Left ventricle myocardium inferior (tissue), 1 donor: ENCODE measurements at regions not wholly inside any gene's neighbourhood (a gene's known extent, or its start where the extent isn't known, plus 50 kb on each side); places are given as distances from the start of the nearest gene placed in this dataset.

Experiments
- DNase-seq: peaks from one replicate; pipeline ENCODE4 v3.0.0-alpha.2; 2020
- H3K27ac ChIP-seq: fragments of 200-600 bp; replicated peaks from 2 replicates; pipeline ENCODE4 v1.8.0; 2021
- H3K27me3 ChIP-seq: fragments of 200-600 bp; 2 replicates; pipeline ENCODE4 v1.8.0; 2021; ENCODE audit warnings: low read depth
- H3K36me3 ChIP-seq: fragments of 200-600 bp; 2 replicates; pipeline ENCODE4 v1.8.0; 2021
- H3K4me1 ChIP-seq: fragments of 200-600 bp; 2 replicates; pipeline ENCODE4 v1.8.0; 2021
- H3K4me3 ChIP-seq: fragments of 200-600 bp; 2 replicates; pipeline ENCODE4 v1.8.0; 2021; ENCODE audit warnings: mild to moderate bottlenecking, moderate library complexity
- H3K9me3 ChIP-seq: fragments of 200-600 bp; replicated peaks from 2 replicates; pipeline ENCODE4 v1.8.0; 2021
- intact Hi-C: fragments of 100-400 bp; cut with micrococcal nuclease; formaldehyde crosslinking; loops from one replicate; pipeline ENCODE4 v1.11.0; 2022
- TF ChIP-seq, protein P1 (sequence below): fragments of 200-600 bp; IDR thresholded peaks from 2 replicates; pipeline ENCODE4 v1.8.0; 2021; ENCODE audit warnings: antibody characterized with exemption, mild to moderate bottlenecking, borderline replicate concordance
- donor health status: DM: no; HTN: yes; CAD: no; lungs with severe emphysema.

DNA sequence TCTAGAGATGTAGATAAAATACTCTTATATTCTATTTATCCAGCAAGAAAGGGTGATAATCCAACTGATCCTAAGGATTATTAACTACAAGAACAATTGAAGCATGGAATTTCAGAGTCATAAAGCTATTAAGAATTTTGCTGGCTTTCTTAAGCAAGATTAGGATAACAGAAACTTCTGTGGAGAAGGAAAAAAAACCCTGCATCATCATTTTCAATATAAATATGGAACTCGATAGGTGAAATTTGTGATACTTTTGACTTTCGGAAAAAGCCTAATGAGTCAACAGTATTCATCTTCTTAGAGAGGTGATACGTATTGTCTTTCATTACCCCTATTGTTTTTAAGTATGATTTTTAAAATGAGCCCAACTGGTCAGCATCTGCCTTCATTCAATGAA, 593.3 kb downstream of the CPS1 start:
- intact Hi-C loops, result no loop called here

DNA sequence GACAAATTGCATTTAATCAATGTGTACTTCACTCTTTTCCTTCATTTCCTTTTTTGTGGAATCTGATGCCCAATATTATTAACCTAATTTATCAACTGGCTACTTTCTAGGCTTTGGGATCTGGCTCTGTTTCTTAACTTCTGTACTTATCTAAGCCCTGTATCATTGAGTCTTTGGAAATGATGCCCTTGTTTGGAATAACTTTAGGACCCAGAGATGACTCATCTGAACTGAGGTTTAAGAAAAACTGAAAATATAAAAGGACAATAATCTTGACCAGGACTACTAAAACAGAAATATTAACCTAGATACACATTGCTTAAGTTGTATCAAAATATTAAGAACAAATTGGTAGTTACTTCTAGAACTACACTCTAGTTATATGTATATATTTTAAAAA, 600.8 kb downstream of the CPS1 start:
- Histone ChIP-seq H3K27me3 (no peaks in the 10 kb centered on the region), H3K4me3 (no peak overlapping the region), H3K36me3 (no peaks in the 10 kb centered on the region), H3K27ac (no peak overlapping the region), H3K4me1 (no peaks in the 10 kb centered on the region), H3K9me3 (no peaks in the 10 kb centered on the region)
- intact Hi-C loops, result no loop called here
- TF ChIP-seq, protein P1, sequence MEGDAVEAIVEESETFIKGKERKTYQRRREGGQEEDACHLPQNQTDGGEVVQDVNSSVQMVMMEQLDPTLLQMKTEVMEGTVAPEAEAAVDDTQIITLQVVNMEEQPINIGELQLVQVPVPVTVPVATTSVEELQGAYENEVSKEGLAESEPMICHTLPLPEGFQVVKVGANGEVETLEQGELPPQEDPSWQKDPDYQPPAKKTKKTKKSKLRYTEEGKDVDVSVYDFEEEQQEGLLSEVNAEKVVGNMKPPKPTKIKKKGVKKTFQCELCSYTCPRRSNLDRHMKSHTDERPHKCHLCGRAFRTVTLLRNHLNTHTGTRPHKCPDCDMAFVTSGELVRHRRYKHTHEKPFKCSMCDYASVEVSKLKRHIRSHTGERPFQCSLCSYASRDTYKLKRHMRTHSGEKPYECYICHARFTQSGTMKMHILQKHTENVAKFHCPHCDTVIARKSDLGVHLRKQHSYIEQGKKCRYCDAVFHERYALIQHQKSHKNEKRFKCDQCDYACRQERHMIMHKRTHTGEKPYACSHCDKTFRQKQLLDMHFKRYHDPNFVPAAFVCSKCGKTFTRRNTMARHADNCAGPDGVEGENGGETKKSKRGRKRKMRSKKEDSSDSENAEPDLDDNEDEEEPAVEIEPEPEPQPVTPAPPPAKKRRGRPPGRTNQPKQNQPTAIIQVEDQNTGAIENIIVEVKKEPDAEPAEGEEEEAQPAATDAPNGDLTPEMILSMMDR, result no peak
- DNase-seq, result no peak

More for the DNA sequence above, 593.3 kb downstream of the CPS1 start:
- no peak for DNase-seq
- Histone ChIP-seq H3K4me1 (no peaks in the 10 kb centered on the region), H3K36me3 (no peaks in the 10 kb centered on the region), H3K27ac (no peak overlapping the region), H3K9me3 (no peaks in the 10 kb centered on the region), H3K27me3 (no peaks in the 10 kb centered on the region), H3K4me3 (no peak overlapping the region)
- TF ChIP-seq, protein P1, result no peak

DNA sequence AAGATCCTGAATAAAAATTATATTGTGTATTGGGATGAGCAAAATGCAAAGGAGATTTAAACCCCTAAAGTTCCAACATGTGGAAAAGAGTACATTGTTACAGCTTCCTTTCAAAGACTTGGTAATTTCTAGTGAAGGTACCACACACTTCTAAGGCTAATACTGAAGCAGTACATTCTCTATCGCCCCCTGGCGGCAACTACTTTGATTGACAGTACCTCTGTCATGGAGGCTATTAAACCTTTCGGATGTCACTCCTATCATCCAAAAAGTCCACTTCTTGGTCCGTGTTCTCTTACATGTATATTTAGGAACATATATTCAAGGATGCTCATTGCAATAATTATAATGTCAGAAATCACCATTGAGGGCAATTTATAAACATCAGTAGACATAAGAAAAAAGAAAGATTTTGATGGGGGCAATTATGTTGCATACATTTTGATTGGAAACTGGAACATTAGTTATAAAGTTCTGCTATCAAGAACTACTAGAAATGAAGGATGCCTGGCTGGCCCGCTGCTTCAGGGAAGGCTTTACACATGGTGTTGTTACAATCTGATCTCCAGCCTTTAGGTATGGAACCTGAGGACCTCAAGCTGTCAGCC, 601.6 kb downstream of the CPS1 start:
- Histone ChIP-seq H3K9me3 (no peaks in the 10 kb centered on the region), H3K4me1 (no peaks in the 10 kb centered on the region), H3K36me3 (no peaks in the 10 kb centered on the region), H3K27ac (no peak overlapping the region), H3K27me3 (no peaks in the 10 kb centered on the region), H3K4me3 (no peak overlapping the region)
- DNase-seq, result peak; percentile 69
- TF ChIP-seq, protein P1, result peak; percentile 87
- intact Hi-C loops, result no loop called here

DNA sequence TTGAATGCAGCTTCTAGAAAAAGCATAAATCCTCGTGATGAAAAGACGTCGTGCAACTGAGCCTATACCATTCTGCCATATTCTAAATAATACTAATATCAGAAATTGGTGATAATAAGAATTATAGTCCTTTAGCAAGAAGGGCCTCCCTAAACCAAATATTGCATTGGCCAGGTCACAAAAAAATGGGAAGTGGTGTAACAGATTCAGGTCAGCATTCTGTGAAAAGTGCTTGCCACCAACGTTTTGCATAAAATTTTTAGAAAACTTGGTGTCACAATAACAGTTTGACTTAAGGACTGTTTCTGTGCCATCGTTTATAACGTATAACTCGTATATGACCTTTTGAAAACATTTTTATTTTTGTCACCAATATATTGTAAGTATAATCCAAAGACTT, 603.6 kb downstream of the CPS1 start:
- no peaks in the 10 kb centered on the region for H3K27me3 ChIP-seq

DNA sequence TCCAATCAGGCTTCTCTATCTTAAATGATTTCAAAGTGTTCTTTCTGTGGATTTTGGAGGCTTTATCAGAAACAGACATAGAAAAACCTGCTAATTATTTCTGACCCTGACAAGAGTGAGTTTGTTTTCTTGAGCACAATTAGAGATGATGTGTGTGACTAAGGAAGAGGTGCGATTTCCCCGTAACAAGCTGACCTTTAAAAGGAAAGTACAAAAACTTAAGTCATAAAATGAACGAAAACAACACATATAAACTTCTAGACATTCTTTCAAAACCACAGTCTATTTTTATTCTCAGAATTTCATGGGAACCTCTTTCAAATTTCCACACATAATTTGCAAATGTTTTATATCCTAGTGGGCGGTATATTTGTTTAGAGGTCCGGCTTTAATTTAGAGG, 604.8 kb downstream of the CPS1 start:
- intact Hi-C loops, result no loop called here
- H3K4me3 ChIP-seq, result no peak overlapping the region

More for the DNA sequence above, 603.6 kb downstream of the CPS1 start:
- Histone ChIP-seq H3K4me1 (no peaks in the 10 kb centered on the region), H3K27ac (no peak overlapping the region), H3K36me3 (no peaks in the 10 kb centered on the region), H3K9me3 (no peaks in the 10 kb centered on the region), H3K4me3 (no peak overlapping the region)
- DNase-seq, result no peak
- intact Hi-C loops, result no loop called here
- TF ChIP-seq, protein P1, result no peak

More for the DNA sequence above, 604.8 kb downstream of the CPS1 start:
- DNase-seq, result no peak
- H3K4me1 ChIP-seq, result no peaks in the 10 kb centered on the region
- TF ChIP-seq, protein P1, result no peak
- H3K27me3 ChIP-seq, result no peaks in the 10 kb centered on the region
- H3K36me3 ChIP-seq, result no peaks in the 10 kb centered on the region
- H3K9me3 ChIP-seq, result no peaks in the 10 kb centered on the region
- no peak overlapping the region for H3K27ac ChIP-seq
